ENCODE measurements at regions not wholly inside any gene's neighbourhood (a gene's known extent, or its start where the extent isn't known, plus 50 kb on each side); places are given as distances from the start of the nearest gene placed in this dataset.

- no peak overlapping the region for H3K4me3 Mint-ChIP-seq
- H3K27ac Mint-ChIP-seq = no peak overlapping the region
- no peaks in the 10 kb centered on the region for H3K27me3 Mint-ChIP-seq
These were observed 87.8 kb upstream of the HS3ST5 start for GRCh38 chr6:114430534-114431124.

DNA sequence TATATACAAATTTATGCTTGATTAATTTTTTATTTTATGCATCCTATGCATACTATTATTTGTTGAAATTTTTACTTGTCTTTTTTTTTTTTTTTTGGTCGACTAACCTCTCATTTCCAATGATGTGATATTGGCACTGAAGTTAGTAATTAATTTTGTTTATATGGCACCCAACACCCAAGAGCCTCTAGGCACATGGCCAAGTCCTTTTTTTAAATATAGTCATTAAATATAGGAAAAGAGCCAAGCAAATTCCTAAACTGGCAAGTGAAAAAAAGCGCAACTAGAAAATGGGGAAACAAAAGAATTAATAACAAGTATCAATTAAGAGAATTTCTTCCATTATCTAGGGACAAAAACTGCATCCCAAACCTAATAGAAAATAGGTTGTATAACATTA lies 85.5 kb upstream of the HS3ST5 start:
- Mint-ChIP-seq H3K27me3 (no peaks in the 10 kb centered on the region), H3K36me3 (no peaks in the 10 kb centered on the region), H3K4me1 (no peaks in the 10 kb centered on the region), H3K9me3 (peaks cover 0 to 4% (median 0%) of the 10 kb centered on the region in 3 donors), H3K4me3 (no peak overlapping the region), H3K27ac (no peak overlapping the region)

More at GRCh38 chr6:114430534-114431124, 87.8 kb upstream of the HS3ST5 start:
- Mint-ChIP-seq H3K9me3 (no peaks in the 10 kb centered on the region), H3K36me3 (no peaks in the 10 kb centered on the region), H3K4me1 (no peaks in the 10 kb centered on the region)

DNA sequence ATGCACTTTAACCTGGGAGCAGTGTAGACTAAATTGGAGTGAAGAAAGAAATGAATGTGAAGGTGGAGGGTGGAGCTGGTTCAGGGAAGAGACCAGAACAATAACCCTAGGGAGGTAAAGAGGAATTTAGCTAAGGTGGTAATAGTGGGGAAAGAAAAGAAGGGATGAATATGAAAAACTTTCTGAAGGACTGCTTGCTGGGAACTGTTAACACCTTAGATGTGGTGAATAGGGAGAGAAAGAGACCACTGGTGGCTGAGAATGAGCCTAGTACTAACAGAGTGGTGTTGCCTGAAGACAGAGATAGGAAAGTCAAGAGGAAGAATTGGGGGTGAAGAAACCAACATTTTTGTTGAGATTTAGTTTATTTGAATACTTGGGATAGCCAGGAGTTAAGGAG lies 78.4 kb upstream of the HS3ST5 start:
- Mint-ChIP-seq H3K36me3 (no peaks in the 10 kb centered on the region), H3K4me1 (peaks cover 0 to 3% (median 0%) of the 10 kb centered on the region in 3 donors), H3K4me3 (no peak overlapping the region), H3K9me3 (peaks cover 0 to 4% (median 2%) of the 10 kb centered on the region in 3 donors), H3K27me3 (peaks cover 2% of the 10 kb centered on the region), H3K27ac (no peak overlapping the region)

DNA sequence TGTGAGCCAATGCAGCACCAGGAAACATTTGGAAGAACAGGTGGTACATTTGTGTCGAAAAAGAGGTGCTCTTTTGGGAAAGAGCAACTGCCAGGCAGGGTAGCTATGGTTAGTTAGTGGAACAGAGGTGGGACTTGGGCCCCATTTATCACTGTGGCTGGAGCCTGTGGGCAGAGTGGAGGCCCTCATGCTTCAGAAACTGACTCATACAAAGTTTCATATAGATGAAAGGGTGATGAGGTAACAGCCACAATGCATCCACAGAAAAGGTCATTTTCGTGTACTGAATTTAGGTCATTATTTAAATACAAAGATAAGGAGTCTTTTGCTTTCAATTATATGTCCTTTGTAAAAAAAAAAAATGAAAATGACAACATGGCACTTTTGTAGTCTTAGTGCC lies 76.4 kb upstream of the HS3ST5 start:
- Mint-ChIP-seq H3K36me3 (no peaks in the 10 kb centered on the region), H3K27me3 (peaks cover 2% of the 10 kb centered on the region), H3K4me1 (peaks cover 0 to 3% (median 0%) of the 10 kb centered on the region in 3 donors), H3K4me3 (no peak overlapping the region), H3K9me3 (peaks cover 0 to 2% (median 0%) of the 10 kb centered on the region in 3 donors), H3K27ac (no peak overlapping the region)

- Mint-ChIP-seq H3K4me1 (peaks cover 0 to 3% (median 0%) of the 10 kb centered on the region in 3 donors), H3K36me3 (no peaks in the 10 kb centered on the region), H3K4me3 (no peak overlapping the region), H3K27me3 (peaks cover 2% of the 10 kb centered on the region), H3K9me3 (peaks cover 0 to 2% (median 0%) of the 10 kb centered on the region in 3 donors), H3K27ac (no peak overlapping the region)
These were observed 75.6 kb upstream of the HS3ST5 start for GRCh38 chr6:114418304-114418972.

GRCh38 chr6:114407426-114408035 lies 64.7 kb upstream of the HS3ST5 start:
- no peaks in the 10 kb centered on the region for H3K27me3 Mint-ChIP-seq
- H3K27ac Mint-ChIP-seq = no peak overlapping the region
- H3K9me3 Mint-ChIP-seq = no peaks in the 10 kb centered on the region
- peaks cover 0 to 2% (median 0%) of the 10 kb centered on the region in 3 donors for H3K4me1 Mint-ChIP-seq
- H3K36me3 Mint-ChIP-seq = no peaks in the 10 kb centered on the region
- no peak overlapping the region for H3K4me3 Mint-ChIP-seq

GRCh38 chr6:114404339-114404955 lies 61.6 kb upstream of the HS3ST5 start:
- H3K27me3 Mint-ChIP-seq = no peaks in the 10 kb centered on the region
- H3K4me1 Mint-ChIP-seq = peaks cover 0 to 2% (median 0%) of the 10 kb centered on the region in 3 donors
- H3K27ac Mint-ChIP-seq = no peak overlapping the region
- no peaks in the 10 kb centered on the region for H3K36me3 Mint-ChIP-seq
- no peaks in the 10 kb centered on the region for H3K9me3 Mint-ChIP-seq
- no peak overlapping the region for H3K4me3 Mint-ChIP-seq

DNA sequence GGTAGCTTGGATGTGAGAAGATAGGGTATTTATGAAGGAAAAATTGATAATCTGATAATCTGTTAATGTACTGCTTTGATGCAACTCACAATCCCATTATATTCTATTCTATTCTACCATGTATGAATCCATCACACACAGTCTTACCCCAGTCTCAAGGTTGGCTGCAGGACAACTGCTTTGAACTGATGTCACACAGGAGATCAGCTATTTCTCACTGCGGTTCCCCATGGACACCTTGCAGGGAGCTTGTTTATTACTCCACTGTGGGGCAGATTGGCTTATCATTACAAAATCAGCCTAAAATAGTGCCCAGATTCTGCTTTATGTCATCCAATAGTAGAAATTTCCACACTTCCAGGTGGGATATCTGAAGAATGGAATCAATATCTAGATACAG lies 61.0 kb upstream of the HS3ST5 start:
- Mint-ChIP-seq H3K9me3 (no peaks in the 10 kb centered on the region), H3K4me3 (no peak overlapping the region), H3K27me3 (no peaks in the 10 kb centered on the region), H3K27ac (no peak overlapping the region), H3K4me1 (peaks cover 0 to 2% (median 0%) of the 10 kb centered on the region in 3 donors), H3K36me3 (no peaks in the 10 kb centered on the region)

GRCh38 chr6:114398481-114398880 lies 55.7 kb upstream of the HS3ST5 start:
- Mint-ChIP-seq H3K27ac (no peak overlapping the region), H3K9me3 (peaks cover 0 to 2% (median 0%) of the 10 kb centered on the region in 3 donors)

More at GRCh38 chr6:114398481-114398880, 55.7 kb upstream of the HS3ST5 start:
- no peaks in the 10 kb centered on the region for H3K36me3 Mint-ChIP-seq
- H3K4me1 Mint-ChIP-seq = no peaks in the 10 kb centered on the region
- H3K27me3 Mint-ChIP-seq = no peaks in the 10 kb centered on the region
- H3K4me3 Mint-ChIP-seq = no peak overlapping the region

Measured in IgD-negative memory B cell (primary cell).